HCT116 (cell line): ENCODE measurements at regions not wholly inside any gene's neighbourhood (a gene's known extent, or its start where the extent isn't known, plus 50 kb on each side); places are given as distances from the start of the nearest gene placed in this dataset.

Source experiments
- CTCF ChIP-seq, 3 experiments: fragments of 200-600 bp in 1 of 3; sonication (generic) in 1 of 3; IDR thresholded peaks in 2 of 3; conservative IDR thresholded peaks in 1 of 3; 2 replicates each; pipeline ENCODE4 v1.5.1; 2012 to 2017; ENCODE audit warnings: low read depth in 2 of 3, low read length in 2 of 3, antibody characterized with exemption in 1 of 3, borderline replicate concordance in 1 of 3, control low read depth in 1 of 3, mild to moderate bottlenecking in 1 of 3, mixed read lengths in 1 of 3, mixed run types in 1 of 3, moderate library complexity in 1 of 3; ENCODE audit not compliant: insufficient read depth in 1 of 3
- EZH2phosphoT487 ChIP-seq: fragments of 200-600 bp; IDR thresholded peaks from 2 replicates; pipeline ENCODE4 v1.6.1; 2018; ENCODE audit warnings: antibody characterized with exemption, borderline replicate concordance
- MAX ChIP-seq: IDR thresholded peaks from 2 replicates; pipeline ENCODE4 v1.6.1; 2012

GRCh38 chr2:176589287-176589686 lies 320.0 kb downstream of the MTX2 start:
- no peak for TF ChIP-seq MAX
- TF ChIP-seq CTCF (IDR thresholded peaks at IDR 0.05 in 2 of 3, conservative IDR thresholded peaks at IDR 0.05 in 1 of 3; ENCODE audit: borderline replicate concordance in 1 of 3, insufficient read depth in 1 of 3, low read depth in 2 of 3, low read length in 2 of 3), result no peak
- no peak for TF ChIP-seq EZH2phosphoT487
